RWPE1 (cell line): ENCODE measurements at regions not wholly inside any gene's neighbourhood (a gene's known extent, or its start where the extent isn't known, plus 50 kb on each side); places are given as distances from the start of the nearest gene placed in this dataset.

ENCODE experiments used
- CTCF ChIA-PET: fragments of 350-600 bp; sonication (Branson Sonifier 250); formaldehyde crosslinking; extraction: SDS; loops from one replicate; lab custom pipeline; 2021; lab: Yijun Ruan, JAX
- POLR2A ChIA-PET: fragments of 400-600 bp; formaldehyde crosslinking; extraction: SDS; loops from one replicate; lab custom pipeline; 2020; ENCODE audit warnings: antibody characterized with exemption; ENCODE audit not compliant: low non-redundant PET; lab: Yijun Ruan, JAX
- DNase-seq: peaks from one replicate; pipeline ENCODE4 v3.0.0; 2012; ENCODE audit warnings: low spot score
- H3K27ac ChIP-seq: fragments of 450-650 bp; 2 replicates; pipeline ENCODE4 v1.5.1; 2017
- TF ChIP-seq, protein P1 (sequence below): fragments of 450-650 bp; conservative IDR thresholded peaks from 2 replicates; pipeline ENCODE4 v1.5.1; 2017; ENCODE audit warnings: low read depth, mild to moderate bottlenecking

- no peak overlapping the region for H3K27ac ChIP-seq
- TF ChIP-seq, protein P1, sequence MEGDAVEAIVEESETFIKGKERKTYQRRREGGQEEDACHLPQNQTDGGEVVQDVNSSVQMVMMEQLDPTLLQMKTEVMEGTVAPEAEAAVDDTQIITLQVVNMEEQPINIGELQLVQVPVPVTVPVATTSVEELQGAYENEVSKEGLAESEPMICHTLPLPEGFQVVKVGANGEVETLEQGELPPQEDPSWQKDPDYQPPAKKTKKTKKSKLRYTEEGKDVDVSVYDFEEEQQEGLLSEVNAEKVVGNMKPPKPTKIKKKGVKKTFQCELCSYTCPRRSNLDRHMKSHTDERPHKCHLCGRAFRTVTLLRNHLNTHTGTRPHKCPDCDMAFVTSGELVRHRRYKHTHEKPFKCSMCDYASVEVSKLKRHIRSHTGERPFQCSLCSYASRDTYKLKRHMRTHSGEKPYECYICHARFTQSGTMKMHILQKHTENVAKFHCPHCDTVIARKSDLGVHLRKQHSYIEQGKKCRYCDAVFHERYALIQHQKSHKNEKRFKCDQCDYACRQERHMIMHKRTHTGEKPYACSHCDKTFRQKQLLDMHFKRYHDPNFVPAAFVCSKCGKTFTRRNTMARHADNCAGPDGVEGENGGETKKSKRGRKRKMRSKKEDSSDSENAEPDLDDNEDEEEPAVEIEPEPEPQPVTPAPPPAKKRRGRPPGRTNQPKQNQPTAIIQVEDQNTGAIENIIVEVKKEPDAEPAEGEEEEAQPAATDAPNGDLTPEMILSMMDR = no peak
- DNase-seq = no peak
- CTCF ChIA-PET = no interaction called here
- POLR2A ChIA-PET = no interaction called here
Measured at GRCh38 chr6:98037571-98037970, 754.6 kb upstream of the MMS22L start.

- ChIA-PET POLR2A (no interaction called here), CTCF (no interaction called here)
- TF ChIP-seq, protein P1 = no peak
- DNase-seq = no peak
- H3K27ac ChIP-seq = no peak overlapping the region
Measured at GRCh38 chr6:98039443-98039842, 756.4 kb upstream of the MMS22L start.

GRCh38 chr6:98039904-98040607, 757.0 kb upstream of the MMS22L start:
- no peak overlapping the region for H3K27ac ChIP-seq
- ChIA-PET POLR2A (no interaction called here), CTCF (no interaction called here)
- no peak for DNase-seq
- TF ChIP-seq, protein P1 = no peak

DNA sequence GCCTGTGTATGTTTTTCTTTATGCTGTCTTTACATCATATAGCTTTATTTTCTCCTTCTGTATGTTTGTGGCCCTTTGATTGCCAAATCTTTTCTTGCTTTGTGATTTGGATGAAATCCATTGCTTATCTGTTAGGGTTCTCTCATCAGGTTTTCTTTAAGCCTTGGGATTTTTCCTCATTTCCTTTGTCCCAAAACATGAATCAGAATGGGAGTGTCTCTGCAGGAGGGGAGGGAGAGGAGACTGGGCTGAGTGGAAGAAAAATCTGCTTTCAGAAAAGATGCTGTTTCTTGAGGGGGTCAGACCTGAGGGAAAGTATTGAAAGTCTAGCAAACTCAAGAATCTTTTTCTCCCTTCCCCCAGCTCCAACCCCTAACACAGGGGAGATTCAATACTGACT, 758.0 kb upstream of the MMS22L start:
- ChIA-PET POLR2A (no interaction called here), CTCF (interaction anchor here (0.6 kb wide), 1 partner anchor 27 kb away, joined by 7 read pairs; no protein-coding TSS in a partner anchor)
- no peak for DNase-seq
- no peak overlapping the region for H3K27ac ChIP-seq
- TF ChIP-seq, protein P1 = no peak

DNA sequence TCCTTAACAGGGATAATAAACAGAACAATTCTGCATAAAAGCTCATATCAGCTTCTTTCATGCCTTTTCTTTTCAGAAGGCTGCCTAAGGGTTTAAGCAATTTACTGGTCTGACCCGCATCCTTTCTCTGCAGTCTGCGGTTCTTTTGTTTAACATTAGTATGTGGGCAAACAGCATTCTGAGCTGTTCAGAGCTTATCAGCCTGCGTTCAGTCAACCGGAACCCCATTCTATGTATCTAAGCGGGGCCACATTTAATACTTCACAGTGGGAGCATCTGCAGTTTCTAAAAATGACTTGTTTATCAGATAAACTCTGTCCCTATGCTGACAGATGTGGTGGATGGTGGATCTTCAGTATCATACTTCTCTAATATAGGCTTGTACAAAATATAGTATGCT, 758.9 kb upstream of the MMS22L start:
- POLR2A ChIA-PET = no interaction called here

GRCh38 chr6:98044151-98044561, 761.1 kb upstream of the MMS22L start:
- ChIA-PET POLR2A (no interaction called here), CTCF (interaction anchor here (0.6 to 1.2 kb wide), 2 partner anchors 10 to 276 kb away, joined by 3 to 5 read pairs; no protein-coding TSS in a partner anchor)
- H3K27ac ChIP-seq = no peak overlapping the region
- TF ChIP-seq, protein P1 = no peak
- DNase-seq = no peak

More for the DNA sequence above, 758.9 kb upstream of the MMS22L start:
- CTCF ChIA-PET = interaction anchor here (0.5 kb wide), 1 partner anchor 213 kb away, joined by 3 read pairs; no protein-coding TSS in a partner anchor
- no peak for DNase-seq
- TF ChIP-seq, protein P1 = no peak
- no peak overlapping the region for H3K27ac ChIP-seq
